Left lung (tissue), 4 donors: ENCODE measurements at regions not wholly inside any gene's neighbourhood (a gene's known extent, or its start where the extent isn't known, plus 50 kb on each side); places are given as distances from the start of the nearest gene placed in this dataset.

ENCODE experiments used
- ATAC-seq: fragments of 200-7000 bp; cut with Tn5 transposase; one replicate; pipeline ENCODE4 v1.9.1; 2020; ENCODE audit warnings: moderate library complexity
- DNase-seq, 4 donors: peaks; one replicate each; pipeline ENCODE4 v3.0.0-alpha.2; 2013 to 2020
- H3K27ac ChIP-seq, 2 donors: fragments of 200-600 bp; sonication (generic) in 1 of 2; one replicate each; pipeline versions ENCODE4 v1.5.0 to v1.8.0; 2020 to 2021
- H3K27me3 ChIP-seq, 2 donors: fragments of 200-600 bp; sonication (generic) in 1 of 2; one replicate each; pipeline versions ENCODE4 v1.5.0 to v1.8.0; 2020 to 2021
- H3K36me3 ChIP-seq, 2 donors: fragments of 200-600 bp; sonication (generic) in 1 of 2; one replicate each; pipeline versions ENCODE4 v1.5.0 to v1.8.0; 2020 to 2021
- H3K4me1 ChIP-seq, 2 donors: fragments of 200-600 bp; one replicate each; pipeline ENCODE4 v1.8.0; 2021
- H3K4me3 ChIP-seq, 2 donors: fragments of 200-600 bp; sonication (generic) in 1 of 2; one replicate each; pipeline versions ENCODE4 v1.5.0 to v1.8.0; 2020 to 2021; ENCODE audit warnings: mild to moderate bottlenecking in 1 of 2
- H3K9me3 ChIP-seq, 2 donors: fragments of 200-600 bp; sonication (generic) in 1 of 2; one replicate each; pipeline versions ENCODE4 v1.5.0 to v1.8.0; 2020 to 2021
- intact Hi-C, 2 donors: fragments of 100-400 bp; cut with DNase I; formaldehyde crosslinking; loops; one replicate each; pipeline versions ENCODE4 v1.11.2 to v1.14.2; 2022
- TF ChIP-seq, protein P1 (sequence below), 2 donors: fragments of 200-600 bp; sonication (generic) in 1 of 2; IDR thresholded peaks; one replicate each; pipeline versions ENCODE4 v1.5.0 to v1.8.0; 2021; ENCODE audit warnings: antibody characterized with exemption in 2 of 2
- donor health status: DM: no; HTN: yes; CAD: no.
- donor health status: DM: no; HTN: no; CAD: no.

GRCh38 chr6:81988871-81989270 is 236.4 kb upstream of the TENT5A start:
- DNase-seq = no peak
- TF ChIP-seq, protein P1, sequence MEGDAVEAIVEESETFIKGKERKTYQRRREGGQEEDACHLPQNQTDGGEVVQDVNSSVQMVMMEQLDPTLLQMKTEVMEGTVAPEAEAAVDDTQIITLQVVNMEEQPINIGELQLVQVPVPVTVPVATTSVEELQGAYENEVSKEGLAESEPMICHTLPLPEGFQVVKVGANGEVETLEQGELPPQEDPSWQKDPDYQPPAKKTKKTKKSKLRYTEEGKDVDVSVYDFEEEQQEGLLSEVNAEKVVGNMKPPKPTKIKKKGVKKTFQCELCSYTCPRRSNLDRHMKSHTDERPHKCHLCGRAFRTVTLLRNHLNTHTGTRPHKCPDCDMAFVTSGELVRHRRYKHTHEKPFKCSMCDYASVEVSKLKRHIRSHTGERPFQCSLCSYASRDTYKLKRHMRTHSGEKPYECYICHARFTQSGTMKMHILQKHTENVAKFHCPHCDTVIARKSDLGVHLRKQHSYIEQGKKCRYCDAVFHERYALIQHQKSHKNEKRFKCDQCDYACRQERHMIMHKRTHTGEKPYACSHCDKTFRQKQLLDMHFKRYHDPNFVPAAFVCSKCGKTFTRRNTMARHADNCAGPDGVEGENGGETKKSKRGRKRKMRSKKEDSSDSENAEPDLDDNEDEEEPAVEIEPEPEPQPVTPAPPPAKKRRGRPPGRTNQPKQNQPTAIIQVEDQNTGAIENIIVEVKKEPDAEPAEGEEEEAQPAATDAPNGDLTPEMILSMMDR (IDR thresholded peaks at IDR 0.05) = no peak
- Histone ChIP-seq H3K27ac (no peak overlapping the region), H3K4me3 (no peak overlapping the region), H3K4me1 (no peaks in the 10 kb centered on the region), H3K9me3 (no peaks in the 10 kb centered on the region), H3K27me3 (no peaks in the 10 kb centered on the region), H3K36me3 (no peaks in the 10 kb centered on the region)
- ATAC-seq = no peak
- intact Hi-C loops = no loop called here

DNA sequence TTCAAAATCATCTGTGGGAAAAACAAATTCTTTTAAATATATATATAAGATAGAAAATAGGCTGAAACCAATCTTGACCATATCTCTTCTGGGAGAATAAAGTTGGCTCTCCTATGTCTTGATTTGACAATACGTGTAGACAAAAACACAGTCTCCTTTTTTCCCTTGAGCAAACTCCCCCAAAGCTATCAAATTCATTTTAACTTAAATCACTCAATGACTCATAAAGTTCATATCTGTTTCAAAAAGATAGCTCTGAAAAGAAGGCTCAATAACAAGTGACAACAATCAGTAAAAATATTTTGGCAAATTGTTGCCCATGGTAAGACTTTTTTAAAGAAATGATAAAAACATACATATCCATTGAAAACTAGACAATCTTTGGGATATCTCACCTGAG is 236.0 kb upstream of the TENT5A start:
- no peaks in the 10 kb centered on the region for H3K9me3 ChIP-seq
- H3K36me3 ChIP-seq = no peaks in the 10 kb centered on the region
- intact Hi-C loops = no loop called here
- TF ChIP-seq, protein P1 (IDR thresholded peaks at IDR 0.05) = no peak
- no peaks in the 10 kb centered on the region for H3K27me3 ChIP-seq
- DNase-seq (no peak), ATAC-seq (no peak)
- H3K4me3 ChIP-seq = no peak overlapping the region
- no peaks in the 10 kb centered on the region for H3K4me1 ChIP-seq
- H3K27ac ChIP-seq = no peak overlapping the region

DNA sequence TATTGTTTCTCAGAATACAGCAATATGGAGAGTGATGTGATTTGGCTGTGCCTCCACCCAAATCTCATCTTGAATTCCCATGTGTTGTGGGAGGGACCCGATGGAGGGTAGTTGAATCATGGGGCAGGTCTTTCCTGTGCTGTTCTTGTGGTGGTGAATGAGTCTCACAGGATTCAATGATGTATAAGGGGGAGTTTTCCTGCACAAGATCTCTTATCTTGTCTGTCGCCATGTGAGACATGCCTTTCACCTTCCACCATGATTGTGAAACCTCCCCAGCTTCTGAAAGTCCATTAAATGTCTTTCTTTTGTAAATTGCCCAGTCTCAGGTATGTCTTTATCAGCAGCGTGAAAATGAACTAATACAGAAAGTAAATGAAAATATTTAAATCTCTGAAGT is 234.8 kb upstream of the TENT5A start:
- ATAC-seq = no peak
- H3K4me1 ChIP-seq = no peaks in the 10 kb centered on the region
- DNase-seq = no peak
- H3K9me3 ChIP-seq = no peaks in the 10 kb centered on the region
- no peaks in the 10 kb centered on the region for H3K36me3 ChIP-seq
- intact Hi-C loops = no loop called here
- TF ChIP-seq, protein P1 (IDR thresholded peaks at IDR 0.05) = no peak
- H3K27ac ChIP-seq = no peak overlapping the region
- no peak overlapping the region for H3K4me3 ChIP-seq
- H3K27me3 ChIP-seq = no peaks in the 10 kb centered on the region

- no peaks in the 10 kb centered on the region for H3K36me3 ChIP-seq
- ATAC-seq (no peak), DNase-seq (no peak)
- no peaks in the 10 kb centered on the region for H3K9me3 ChIP-seq
- TF ChIP-seq, protein P1 (IDR thresholded peaks at IDR 0.05) = no peak
- no peaks in the 10 kb centered on the region for H3K27me3 ChIP-seq
- intact Hi-C loops = no loop called here
- H3K4me3 ChIP-seq = no peak overlapping the region
- no peaks in the 10 kb centered on the region for H3K4me1 ChIP-seq
- H3K27ac ChIP-seq = no peak overlapping the region
Observed at GRCh38 chr6:81985191-81985590, 232.7 kb upstream of the TENT5A start.

- ATAC-seq = no peak
- intact Hi-C loops = no loop called here
- TF ChIP-seq, protein P1 (IDR thresholded peaks at IDR 0.05) = no peak
Observed at GRCh38 chr6:81984599-81984998, 232.1 kb upstream of the TENT5A start.

More at GRCh38 chr6:81984599-81984998, 232.1 kb upstream of the TENT5A start:
- Histone ChIP-seq H3K4me1 (no peaks in the 10 kb centered on the region), H3K9me3 (peaks cover 0 to 5% of the 10 kb centered on the region in 2 donors), H3K4me3 (no peak overlapping the region), H3K27ac (no peak overlapping the region), H3K36me3 (no peaks in the 10 kb centered on the region), H3K27me3 (no peaks in the 10 kb centered on the region)
- DNase-seq = no peak
